NCI-H460 (cell line): ENCODE measurements at regions not wholly inside any gene's neighbourhood (a gene's known extent, or its start where the extent isn't known, plus 50 kb on each side); places are given as distances from the start of the nearest gene placed in this dataset.
"Not testable (repeated sequence)": the region's sequence is repeated elsewhere in the genome, so short reads cannot be mapped to it uniquely, and the experiment has no call there.

Experiments used
- DNase-seq: peaks from one replicate; pipeline ENCODE4 v3.0.0-alpha.2; 2016; ENCODE audit warnings: low read depth; ENCODE audit errors: extremely low read depth

DNA sequence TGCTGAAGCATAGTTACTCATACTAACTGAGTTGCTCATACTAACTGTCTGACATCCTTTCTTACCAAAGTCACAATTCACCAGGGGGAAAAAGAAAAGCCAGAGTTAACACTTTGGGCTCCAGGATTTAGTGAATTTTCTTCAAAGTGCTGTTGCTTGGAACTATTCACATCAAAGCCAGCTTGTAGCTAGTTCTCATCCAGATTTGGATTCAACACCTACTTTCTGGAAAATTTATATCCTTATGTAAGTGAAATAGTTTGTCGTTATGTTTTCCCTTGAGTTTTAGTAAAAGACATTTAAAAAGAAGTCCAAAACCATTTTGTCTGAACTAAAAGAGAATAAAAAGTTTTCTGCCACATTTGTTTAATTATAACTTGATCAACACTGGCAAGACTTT lies 264.6 kb downstream of the BRINP2 start:
- DNase-seq: no peak

DNA sequence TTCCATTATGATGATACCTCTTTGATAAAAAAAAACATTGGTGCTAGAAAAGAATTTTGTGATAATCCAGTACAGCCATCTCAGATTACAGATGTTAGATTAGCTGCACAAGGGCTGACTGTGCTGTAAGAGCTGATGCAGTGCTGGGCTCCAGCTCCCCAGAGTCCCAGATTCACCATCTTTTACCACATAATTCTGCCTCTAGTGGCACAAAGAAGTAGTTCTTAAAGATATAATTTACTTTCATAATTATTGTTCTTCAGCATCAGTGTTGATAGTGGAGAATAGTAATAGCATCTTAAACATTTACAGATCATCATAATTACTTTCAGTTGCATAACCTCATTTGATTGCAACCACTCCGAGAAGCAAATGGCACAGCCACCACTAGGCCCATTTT lies 262.1 kb downstream of the BRINP2 start:
- no peak for DNase-seq

DNA sequence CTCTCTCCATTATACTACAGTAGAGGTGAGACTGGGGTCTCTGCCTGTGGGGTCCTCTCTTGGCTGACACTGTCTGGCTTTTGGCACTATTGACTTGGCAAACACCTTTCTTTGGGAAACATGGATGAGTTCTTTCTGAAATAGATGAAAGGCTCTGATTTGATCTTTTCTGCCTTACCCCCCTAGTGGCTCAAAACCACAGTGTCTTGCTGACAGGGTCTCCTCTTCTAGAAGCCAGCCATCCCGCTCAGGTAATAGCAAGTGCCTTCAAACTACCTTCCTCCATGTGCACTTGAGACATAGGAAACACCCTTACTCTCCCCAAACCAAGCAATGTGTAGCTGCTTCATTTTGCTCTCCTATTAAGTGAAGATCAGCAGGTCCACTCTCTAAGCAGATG lies 260.4 kb downstream of the BRINP2 start:
- no peak for DNase-seq

DNA sequence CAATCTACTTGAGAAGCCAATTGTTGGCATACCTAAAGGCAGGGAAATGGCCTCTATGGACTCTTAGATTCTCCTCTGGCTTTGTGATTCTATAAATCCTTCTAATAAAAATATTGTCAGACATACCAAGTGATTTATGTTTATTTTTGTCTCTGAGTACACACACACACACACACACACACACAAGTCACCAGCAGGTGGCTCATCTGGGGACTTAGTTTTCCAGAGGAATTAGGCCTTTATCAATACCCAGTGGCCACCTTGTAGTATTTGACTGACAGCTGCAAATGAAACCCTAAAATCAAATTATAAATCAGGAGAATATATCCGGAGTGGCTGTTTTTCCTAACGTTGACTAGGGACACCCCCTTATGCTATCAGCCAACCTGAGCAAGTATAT lies 258.5 kb downstream of the BRINP2 start:
- DNase-seq: no peak

DNA sequence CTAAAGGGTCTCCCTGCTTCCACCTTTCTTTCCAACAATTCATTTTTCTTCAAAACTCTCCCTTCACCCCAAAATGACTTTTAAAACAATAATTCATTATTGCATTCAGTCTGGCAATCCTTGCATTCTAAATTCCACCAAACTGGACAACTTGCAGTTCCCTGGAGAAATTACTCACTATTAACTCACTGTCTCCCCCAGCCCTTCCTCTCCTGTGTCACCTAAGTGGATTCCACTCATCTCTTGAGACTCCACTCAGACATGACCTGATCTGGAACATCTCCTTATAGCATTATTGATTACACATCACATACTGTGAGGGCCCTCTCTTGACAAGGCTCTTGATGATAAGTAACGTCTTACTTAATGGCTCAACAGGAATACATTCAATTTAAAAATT lies 257.1 kb downstream of the BRINP2 start:
- DNase-seq: no peak

DNA sequence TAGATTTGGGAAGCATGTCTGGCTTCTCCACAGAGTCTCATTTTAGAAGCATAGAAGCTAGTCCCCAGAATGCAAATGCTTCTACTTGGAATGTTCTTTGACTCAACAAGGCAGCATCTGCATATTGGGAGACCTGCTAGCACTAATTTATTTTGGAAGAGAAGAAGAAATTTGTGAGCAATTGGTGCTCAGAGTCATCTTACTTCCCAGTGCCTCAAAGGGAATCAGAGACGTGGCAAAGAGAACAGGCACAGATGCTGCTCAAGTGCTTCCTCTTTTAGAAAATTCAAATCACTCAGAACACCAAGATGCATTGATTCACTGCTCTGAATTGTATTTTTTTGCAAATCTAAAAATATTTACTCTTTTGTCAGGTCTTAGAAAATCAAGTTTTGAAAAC lies 255.7 kb downstream of the BRINP2 start:
- no peak for DNase-seq

DNA sequence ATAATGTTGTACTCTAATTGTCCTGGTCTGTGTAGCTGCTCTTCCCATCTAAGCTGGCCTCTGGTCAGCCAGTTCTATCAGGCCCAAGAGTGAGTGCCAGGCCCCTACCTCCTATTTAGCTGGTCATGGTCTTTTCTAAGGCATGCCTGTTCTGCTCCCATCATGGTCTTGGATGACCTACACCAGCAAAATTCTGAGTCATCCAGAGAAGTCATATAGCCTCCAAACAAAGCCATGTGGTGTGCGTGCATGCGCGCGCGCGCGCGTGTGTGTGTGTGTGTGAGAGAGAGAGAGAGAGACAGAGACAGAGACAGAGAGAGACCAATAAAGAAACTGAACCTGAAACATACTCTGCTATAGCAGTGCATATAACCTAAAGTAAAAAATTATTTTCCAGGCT lies 254.4 kb downstream of the BRINP2 start:
- no peak for DNase-seq

DNA sequence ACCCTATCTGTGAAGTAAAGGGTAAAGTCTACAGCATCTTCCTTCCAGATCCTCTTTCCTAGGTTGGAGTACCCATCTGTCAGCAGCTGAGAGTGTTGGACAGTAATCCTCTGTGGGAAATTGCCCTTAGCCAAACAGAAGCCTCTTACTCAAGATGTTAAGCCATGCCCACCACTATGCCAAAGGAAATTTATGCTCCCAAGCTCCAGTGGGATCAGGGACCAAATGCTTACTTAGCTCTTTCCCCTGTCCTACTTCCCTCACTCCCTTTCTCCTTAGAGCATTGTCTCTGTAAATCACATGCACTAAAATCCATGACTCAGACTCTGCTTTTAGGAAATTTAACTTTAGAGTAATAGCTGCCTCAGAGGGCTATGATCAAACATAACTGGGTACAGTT lies 254.0 kb downstream of the BRINP2 start:
- no peak for DNase-seq

DNA sequence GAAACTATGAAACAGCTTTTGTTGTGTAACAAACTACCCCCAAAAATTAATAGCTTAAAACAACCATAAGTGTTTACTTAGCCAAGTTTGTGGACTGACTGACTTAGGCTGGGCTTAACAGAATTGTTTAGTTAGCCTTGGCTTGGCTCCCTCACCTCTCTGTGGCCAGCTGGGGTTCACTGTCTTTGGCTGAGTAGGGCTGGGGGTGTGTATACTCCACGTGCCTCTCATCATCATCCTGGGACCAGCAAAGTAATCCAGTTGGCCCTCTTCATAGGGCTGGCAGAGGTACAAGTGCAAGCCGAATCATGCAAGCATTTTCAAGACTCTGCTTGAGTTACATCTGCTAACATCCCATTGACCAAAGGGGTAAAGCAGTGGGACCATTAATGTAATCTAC lies 252.3 kb downstream of the BRINP2 start:
- no peak for DNase-seq

DNA sequence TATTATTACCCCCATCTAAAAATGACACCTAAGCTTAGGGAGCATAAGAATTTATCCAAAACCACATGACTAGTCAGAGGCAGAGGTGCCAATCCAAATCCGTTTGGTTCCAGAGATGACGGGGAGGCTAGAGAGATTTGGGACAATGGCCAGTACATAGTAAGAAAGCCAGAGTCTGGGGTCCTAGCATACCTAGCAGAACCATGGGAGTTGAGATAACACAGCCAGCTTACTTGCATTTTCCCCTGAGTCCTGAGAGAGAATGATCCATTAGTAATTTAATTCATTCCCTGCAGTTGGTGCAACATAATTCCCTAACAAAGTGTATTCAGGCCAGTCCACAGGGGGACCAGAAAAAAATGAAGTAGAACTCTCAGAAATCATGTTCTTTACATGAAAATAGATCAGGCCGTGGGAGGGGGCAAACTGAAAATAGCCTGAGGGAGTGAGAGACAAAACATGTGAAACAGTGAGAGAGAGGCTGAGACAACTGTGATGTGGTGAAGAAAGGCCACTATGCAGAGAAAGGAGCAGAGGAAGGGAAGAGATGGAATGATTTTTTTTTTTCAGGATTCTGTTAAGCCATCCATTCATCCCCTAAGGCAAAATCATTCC lies 243.3 kb downstream of the BRINP2 start:
- no peak for DNase-seq

DNA sequence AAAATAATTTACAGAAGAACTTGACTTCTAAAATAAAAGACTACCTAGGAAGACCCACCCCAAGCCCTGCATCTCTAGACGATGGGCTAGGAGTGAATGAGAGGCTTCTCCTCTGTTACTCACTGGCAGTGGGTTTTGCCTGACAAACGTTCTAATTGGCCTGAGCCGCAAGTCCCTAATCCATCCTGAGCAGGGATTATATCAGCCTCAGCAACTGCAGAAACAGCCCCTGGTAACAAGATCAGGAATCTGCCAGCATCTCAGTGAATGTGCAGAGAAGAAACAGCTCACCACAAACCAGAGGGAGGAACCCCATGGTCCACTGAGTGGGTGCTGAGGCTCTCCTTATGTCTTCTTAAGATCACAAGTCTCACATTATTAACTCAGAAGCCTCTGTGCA lies 240.6 kb downstream of the BRINP2 start:
- DNase-seq: no peak

DNA sequence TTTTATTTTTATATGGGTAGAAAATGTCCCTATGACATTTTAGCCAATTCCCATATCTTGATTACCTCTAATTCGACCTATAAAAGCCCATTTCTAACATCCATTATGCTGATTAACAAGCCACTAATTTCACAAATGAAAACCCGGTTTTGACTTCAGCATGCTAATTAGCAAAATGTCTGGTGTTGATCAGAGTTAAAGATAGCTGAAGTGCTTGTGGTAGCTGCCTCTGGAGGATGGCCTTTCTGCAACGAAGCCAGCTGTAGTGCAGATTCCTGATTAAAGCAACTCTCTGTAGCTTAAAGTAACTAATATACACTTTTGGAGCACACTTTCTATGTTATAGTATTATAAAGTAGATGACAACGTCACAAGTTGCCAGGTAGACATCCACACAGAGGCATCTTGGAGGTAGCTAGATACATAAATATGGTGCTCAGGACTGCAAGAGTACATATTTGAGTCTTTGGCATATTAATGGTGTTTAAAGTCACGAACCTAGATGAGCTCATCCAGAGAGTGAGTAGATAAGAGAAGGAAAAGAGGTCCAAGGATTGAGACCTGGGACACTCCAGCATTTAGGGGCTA lies 239.5 kb downstream of the BRINP2 start:
- DNase-seq: no peak

DNA sequence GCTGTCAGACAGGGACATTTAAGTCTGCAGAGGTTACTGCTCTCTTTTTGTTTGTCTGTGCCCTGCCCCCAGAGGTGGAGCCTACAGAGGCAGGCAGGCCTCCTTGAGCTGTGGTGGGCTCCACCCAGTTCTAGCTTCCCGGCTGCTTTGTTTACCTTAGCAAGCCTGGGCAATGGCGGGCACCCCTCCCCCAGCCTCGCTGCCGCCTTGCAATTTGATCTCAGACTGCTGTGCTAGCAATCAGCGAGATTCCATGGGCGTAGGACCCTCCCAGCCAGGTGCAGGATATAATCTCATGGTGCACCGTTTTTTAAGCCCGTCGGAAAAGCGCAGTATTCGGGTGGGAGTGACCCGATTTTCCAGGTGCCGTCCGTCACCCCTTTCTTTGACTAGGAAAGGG lies 235.6 kb downstream of the BRINP2 start:
- not testable (repeated sequence) for DNase-seq

DNA sequence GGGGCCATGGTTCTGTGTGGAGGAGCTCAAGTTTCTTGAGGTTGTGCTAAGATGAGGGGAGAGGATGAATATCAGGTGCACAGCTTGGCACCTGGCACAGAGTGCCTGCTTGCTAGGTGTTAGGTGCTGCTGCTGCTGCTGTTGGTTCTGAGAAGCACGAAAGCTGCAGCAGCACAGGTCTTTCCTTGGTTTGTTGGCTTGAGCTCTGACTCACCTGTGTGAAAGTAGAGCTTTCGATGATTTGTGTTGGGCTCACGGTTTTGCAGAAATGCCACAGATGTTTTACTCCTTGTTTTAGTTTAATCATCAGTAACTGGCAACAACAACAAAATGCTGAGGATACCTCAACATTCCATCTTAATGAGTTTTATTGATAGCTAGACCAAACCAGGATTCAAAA lies 221.6 kb downstream of the BRINP2 start:
- no peak for DNase-seq

DNA sequence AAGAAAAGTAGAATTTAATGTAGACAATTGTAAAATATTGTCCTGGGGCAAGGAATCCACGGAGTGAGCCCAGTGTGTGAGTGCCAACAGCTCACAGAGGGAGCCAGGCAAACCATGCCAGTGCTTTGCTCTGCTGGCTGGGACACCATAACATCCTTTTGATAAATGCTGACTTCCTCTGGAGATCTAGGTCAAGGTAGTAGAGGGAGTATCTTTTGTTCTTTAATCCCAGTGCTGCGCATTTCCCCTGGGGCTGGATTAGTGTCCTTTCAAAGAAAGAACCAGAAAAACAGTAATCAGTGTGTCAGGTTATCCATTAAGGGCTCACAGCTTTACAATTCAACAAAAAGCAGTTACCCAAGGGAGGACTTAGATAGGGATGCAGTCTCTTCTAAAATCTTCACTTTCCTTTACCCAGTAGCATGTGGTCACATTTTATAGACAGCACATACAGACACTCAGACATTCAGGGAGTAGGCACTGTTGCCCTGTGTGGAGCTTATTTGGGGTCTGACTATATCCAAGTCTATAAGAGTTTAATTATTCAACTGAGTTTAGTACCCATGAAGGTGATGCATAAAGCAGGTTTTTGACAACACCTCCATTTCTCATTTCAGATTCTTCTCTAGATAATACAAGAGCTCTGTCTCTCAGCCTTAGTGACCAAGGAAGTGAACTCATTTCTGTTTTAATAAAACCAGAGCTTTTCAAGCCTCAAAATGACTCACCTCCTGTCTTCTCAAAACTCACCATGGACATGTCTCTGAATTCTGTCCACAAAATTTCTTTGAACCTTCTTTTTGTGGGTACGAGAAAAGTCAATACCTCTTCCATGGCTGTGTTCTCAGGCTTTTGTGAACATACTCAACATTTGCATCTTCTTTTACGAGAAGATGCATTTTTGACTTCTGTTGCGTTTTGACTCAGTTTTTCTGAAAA lies 215.3 kb downstream of the BRINP2 start:
- no peak for DNase-seq

DNA sequence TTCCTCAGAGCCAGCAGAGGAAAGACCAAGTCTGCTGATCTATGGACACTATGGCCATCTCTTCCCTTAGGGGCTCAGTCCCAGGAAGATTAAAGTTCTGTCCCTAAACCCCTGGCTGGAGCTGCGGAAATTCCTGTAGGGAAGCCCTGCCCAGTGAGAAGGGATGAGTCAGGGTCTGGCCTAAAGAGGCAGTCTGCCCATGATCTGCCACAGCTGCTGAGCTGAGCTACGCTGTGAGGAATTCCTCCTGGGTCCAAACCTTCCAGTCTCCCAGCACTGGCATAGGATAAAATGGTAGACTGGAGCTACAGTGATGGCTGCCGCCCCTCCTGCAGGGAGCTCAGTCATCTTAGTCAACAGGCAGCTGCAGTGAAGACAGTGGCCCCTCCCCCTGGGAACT lies 213.7 kb downstream of the BRINP2 start:
- no peak for DNase-seq

DNA sequence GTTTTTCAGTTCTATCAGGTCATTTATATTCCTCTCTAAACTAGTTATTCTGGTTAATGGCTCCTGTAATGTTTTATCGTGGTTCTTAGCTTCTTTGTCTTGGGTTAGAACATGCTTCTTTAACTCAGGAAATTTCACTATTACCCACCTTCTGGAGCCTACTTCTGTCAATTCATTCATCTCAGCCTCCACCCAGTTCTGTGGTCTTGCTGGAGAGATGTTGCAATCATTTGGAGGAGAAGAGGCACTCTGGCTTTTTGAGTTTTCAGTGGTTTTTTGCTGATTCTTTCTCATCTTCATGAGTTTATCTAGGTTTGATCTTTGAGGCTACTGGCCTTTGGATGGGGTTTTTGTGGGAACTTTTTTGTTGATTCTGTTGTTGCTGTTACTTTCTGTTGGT lies 213.0 kb downstream of the BRINP2 start:
- no peak for DNase-seq

DNA sequence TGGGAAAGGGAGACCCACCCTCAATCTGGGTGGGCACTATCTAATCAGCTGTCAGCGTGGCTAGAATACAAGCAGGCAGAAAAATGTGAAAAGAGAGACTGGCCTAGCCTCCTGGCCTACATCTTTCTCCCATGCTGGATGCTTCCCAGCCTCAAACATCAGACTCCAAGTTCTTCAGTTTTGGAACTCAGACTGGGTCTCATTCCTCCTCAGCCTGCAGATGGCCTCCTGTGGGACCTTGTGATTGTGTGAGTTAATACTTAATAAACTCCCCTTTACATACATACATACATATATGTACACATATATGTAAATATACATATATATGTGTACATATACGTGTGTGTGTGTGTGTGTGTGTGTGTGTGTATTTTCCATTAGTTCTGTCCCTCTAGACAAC lies 207.1 kb downstream of the BRINP2 start:
- no peak for DNase-seq

DNA sequence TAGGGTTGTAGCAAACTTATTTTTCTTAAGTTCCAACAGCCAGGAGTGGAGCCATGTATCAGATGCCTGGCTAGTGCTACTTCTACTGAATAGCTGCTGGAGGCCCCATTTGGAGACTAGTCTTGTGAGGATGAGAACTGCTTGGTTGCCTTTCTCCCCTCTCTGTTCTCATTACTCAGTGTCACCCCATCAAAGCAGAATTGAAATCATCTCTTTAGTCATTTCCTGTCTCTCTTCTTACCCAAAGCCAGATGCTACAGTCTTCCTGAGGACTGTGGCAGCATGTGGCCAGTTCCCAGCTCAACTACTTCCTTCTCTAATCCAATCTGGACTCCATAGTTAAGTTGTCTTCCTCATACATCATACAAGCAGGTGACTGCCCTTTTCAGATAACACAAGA lies 197.5 kb downstream of the BRINP2 start:
- no peak for DNase-seq

DNA sequence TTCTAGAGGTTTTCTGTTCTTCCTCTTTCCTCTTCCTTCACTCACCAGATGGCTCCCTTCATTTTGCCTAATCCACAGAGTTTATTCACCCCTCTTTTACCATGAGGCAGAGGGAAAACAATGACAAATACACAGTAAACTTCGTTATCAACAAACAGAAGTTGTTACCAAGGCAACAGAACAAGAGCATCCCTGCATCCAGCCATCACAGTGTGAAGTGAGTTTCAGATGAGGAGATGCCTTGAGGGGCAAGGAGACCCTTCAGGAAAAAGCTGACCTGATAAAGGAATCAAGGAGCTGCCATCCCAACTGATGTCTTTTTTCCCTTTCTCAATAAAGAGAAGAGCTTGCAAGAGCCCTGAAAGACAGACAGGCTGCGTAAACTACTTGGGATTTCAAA lies 195.3 kb downstream of the BRINP2 start:
- DNase-seq: no peak

DNA sequence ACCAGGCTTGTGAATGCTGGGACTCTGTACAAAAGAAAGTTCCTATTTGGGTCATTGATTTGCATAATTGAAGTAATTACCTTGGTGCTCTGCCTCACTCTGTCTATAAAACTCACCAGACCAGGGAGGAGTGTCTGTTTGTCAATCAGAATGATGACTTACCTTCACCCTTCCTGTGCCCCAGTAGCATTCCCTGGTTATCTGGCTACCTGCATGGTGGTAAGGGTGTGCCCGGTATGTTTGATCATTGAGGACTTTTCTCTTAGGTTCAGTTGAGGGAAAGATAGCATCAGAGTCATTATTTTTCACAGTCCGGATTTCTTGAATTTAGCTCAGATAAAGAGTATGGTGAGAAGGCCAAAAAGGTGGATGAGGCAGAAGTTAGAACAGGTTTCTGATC lies 190.0 kb downstream of the BRINP2 start:
- no peak for DNase-seq
